ENCODE measurements at regions not wholly inside any gene's neighbourhood (a gene's known extent, or its start where the extent isn't known, plus 50 kb on each side); places are given as distances from the start of the nearest gene placed in this dataset.
"Not testable (repeated sequence)": the region's sequence is repeated elsewhere in the genome, so short reads cannot be mapped to it uniquely, and the experiment has no call there.

DNA sequence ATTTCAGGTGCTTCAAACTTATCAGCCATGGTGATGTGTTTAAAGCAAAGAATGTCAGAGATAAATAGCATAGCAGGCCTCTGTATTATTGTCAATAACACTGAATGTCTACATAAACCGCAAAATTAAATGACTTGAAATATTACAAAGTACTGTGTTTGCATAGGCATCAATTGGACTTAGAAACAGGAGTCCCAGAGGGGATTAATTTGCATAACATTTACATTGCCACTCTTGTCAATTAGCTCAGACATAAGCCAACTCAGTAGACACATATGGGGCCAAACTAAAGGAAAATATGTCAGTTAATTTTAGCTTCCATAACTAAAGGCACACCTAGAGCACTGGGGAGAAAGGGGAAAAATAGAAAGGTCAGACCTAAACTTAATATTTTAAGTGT, 814.5 kb upstream of the NEGR1 start:
- DNase-seq (ENCODE audit: low read depth), result no peak

DNA sequence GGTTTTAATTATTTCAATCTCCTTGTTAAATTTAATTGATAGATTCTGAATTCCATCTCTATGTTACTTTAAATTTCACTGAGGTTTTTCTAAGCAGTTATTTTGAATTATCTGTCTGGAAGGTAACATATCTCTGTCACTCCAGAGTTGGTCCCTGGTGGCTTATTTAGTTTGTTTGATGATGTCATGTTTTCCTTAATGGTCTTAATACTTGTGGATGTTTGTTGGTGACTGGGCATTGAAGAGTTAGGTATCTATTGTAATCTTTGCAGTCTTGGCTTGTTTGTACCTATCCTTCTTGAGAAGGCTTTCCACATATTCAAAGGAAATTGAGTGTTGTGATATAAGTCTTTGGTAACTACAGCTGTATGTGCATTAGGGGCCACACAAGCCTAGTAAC, 810.0 kb upstream of the NEGR1 start:
- DNase-seq (ENCODE audit: low read depth), result no peak

DNA sequence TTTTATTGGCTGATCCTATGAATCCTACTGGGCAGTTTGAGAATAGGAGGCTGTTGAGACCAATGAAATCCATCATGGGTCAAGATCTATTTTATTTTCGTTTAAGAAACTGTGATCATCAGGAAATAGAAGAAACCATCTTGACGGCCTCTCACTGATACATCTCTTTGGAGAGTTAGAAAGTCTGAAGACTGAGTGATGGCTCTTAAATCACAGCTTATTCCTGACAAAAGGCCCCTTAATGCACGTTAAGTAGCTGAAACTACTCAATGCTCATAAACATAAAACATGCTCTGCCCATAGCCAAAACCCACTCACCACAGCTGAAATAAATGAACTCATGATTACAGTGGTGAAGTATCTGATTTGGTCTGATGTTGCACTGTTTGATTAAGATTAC, 784.5 kb upstream of the NEGR1 start:
- no peak for DNase-seq (ENCODE audit: low read depth)

DNA sequence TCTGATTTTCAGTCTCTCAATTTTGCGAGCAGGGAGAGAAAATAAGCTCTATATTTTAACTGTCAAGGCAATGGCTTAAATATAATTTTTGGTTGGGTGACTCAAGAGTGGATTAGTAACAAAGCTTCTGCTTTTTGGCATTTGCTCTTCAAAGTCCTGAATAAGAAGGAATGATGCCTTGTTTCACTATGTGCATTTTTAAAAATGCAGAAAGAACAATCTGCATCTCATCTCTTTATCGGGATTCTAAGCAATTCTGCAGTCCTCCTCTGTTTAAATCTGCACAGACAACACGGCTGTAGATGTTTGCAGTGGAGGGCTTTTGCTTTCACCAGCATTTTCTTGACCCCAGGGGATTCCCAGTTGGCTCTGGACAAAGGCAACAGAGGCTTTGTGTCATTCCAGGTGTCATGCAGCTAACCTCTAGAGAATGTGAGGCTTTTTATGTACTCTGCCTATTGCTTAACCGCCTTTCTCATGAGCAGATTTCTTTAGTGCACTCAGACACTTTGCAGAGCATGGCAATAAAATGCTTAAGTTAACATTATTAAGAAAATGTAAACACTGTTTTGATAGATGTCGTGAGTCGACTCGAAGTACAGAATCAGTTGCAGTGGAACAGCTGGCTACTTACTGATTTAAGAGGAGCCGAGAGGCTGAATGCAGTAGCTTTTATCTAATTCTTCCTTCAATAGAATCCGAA, 783.2 kb upstream of the NEGR1 start:
- no peak for DNase-seq (ENCODE audit: low read depth)

DNA sequence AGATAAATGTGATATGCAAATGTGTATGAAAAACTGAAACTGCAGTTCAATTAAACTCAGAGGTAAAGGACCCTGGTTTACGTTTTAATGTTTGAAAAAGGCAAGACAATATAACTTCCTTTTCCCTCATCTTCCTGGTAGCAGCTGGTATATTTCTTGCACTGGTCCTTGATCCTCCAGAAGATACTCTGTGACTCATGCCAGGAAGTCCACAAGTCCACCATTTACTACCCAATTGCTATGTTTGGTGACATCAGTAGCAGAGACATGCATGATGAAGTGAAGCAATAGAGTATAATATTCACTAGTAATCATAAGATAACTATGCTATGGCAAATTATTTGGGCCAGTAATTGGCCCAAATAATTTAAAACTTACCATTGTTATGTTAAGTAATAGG, 774.5 kb upstream of the NEGR1 start:
- no peak for DNase-seq (ENCODE audit: low read depth)

DNA sequence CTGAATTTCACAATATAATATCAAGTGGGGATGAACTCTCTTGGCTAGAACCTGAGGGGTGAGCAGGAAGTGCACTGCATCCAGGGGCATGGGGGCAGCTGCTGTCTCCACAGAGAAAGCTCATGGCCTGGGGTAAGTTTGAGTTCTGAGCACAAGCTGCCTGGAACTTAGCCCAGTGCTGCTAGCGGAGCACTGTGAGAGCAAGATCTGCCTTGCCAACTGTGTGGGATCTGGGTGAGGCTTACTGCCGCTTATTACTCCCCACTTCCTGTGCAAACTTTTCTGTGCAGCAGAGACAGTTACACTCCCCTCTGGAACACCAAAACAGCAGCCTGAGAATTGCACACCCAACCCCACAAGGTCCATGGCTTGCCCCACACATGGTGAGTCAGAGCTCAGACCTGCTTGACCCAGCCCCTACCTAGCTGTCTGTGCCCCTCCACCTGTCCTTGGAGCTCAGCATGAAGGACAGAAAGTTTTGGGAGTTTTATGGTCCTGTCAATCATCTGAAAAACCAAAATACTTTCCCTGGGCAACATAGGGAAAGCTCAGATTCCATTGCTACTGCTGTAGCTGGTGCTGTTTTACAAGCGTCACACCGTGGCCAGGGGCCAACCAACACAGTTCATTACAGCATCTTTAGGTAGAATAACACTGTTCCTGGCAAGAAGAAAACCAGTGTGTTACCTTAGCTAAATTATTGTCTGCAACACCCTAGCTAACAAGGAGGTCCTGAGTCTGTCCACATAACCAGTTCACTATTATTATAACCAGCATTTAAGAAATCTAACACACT, 762.1 kb upstream of the NEGR1 start:
- DNase-seq (ENCODE audit: low read depth), result peak; percentile 4

DNA sequence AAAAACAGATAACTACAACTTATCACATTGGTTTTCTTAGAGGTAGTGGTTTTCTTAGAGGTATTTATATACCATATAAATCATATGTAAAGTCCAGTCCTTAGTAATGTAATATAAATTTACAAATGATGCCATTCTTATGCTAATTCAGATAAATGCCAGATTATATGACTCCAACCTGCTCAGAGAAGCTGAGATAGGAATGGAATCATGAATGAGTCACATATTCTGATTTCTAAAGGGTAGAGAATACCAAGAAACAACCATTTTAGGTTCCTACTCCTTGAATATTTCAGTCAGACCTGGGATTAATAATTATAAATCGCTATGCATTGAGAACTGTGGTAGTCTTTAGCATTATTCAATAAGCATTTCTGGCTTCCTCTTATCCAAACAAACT, 760.1 kb upstream of the NEGR1 start:
- no peak for DNase-seq (ENCODE audit: low read depth)

DNA sequence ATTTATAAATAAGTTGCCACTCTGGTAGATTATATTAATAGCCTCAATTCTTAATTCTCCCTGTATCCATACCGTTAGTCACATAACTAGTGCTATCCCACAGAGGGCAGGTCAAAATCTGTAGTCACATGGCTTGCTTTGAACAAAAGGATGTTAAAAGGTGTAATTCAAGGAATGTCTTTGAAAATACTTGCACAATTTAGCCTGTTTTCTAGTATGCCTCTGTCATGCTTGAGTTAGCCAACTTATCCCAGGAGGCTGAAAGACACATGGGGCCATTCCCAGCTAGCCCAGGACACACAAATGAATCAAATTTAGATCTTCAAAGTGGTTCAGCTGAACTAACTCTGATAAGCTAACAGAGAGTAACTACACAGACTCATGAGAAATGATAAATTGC, 758.5 kb upstream of the NEGR1 start:
- no peak for DNase-seq (ENCODE audit: low read depth)

DNA sequence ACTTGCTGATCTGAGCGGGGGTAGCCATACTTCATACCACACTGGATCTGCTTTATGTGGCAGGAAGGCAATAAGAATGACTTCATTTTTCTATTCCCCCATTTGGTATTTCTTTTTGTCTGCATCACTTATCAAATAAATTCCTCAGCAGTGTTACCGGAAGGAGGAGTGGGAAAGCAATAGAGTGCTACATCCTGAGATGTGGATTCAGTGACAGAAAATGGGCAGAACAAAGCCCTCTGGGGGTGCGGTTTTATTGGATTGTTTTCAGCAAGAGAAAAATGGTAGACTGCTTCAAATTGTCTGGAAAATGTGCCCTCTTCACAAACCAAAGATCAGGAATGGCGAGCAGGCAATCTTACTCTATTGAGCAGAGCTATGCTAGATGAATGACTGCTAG, 751.9 kb upstream of the NEGR1 start:
- DNase-seq (ENCODE audit: low read depth), result no peak

DNA sequence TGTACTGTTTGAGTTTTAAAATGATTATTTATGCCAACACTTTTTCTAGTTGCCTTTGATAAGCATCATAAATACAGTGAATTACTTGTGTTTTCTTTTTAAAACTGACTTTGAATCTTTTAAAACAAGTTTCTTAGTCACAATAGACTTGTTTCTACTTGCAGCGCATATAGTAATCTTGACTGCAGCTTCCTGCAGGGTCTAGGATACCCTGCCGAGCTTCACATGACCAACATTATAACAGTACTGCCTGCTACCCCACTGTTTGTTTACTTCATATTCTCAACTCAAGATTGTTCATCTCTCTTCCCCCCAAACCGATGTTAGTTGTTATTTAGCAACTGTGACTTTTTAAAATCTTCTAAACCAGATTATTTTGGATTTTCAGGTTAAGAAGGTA, 751.3 kb upstream of the NEGR1 start:
- no peak for DNase-seq (ENCODE audit: low read depth)

DNA sequence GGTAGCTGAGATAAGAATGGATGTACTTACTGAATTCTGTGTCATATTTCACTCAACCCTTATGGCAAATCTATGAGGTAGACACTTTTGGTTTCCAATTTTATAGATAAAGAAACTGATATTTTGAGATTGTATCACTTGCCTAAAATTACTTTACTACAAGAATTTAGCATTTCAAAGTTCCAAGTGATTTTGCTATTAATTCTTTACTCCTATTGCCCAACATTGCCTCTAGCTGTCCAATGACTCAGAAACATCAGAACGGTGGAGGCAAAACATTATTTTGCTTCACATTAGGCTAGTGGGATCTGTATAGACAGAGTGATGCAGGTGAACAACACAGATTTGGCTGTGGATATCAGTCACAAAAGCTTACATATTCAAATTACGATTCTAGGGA, 747.2 kb upstream of the NEGR1 start:
- DNase-seq (ENCODE audit: low read depth), result no peak

DNA sequence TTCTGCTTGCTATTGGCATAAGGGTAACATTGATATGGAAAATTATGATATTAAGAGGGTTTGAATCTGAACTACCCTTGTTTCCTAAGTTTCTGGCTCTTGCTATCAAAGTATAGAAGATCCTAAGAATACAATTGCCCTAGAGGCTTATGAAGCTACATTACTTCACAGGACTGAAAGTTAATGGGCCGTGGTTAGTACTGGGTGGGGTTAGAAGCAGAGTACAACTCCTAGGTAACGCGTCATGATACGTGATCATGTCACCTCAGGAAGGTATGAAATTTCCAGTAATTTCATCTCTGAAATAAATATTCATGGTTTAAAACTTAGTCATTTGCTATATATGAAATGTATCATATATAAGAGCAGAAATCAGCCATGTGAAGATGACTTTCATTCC, 743.8 kb upstream of the NEGR1 start:
- no peak for DNase-seq (ENCODE audit: low read depth)

DNA sequence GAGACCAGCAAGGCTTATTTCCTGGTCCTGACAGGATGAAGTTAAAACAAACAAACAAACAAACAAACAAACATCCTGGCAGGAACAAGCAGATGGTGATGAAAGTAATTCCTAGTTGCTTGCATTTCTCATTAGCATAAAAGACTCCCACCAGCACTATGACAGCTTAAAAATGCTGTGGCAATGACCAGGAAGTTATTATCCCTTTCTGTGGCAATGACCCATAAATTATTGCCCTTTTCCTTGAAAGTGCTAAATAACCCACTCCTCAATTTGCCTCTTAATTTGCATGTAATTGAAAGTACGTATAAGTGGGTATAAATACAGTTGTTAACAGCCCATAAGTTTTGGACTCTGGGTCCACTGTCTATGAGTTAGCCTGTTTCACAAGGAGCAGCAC, 727.6 kb upstream of the NEGR1 start:
- no peak for DNase-seq (ENCODE audit: low read depth)

DNA sequence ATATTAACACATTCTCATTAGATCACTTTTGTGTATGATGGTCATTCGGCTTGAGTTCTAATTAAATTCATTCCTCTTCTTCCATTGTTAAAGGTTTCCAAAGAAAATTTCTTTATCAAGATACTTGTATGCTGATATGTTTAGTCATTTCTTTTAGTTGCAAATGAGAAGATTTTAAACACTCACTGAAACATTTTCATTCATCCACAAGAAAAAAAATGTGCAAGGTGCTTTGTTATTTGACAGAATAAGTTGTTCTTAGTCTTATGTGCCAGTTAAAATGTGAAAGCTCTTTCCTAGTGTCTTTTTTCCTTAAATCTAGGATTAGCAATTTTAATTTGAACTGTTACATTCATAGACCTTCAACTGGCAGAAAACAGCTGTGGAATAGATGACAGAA, 727.0 kb upstream of the NEGR1 start:
- no peak for DNase-seq (ENCODE audit: low read depth)

DNA sequence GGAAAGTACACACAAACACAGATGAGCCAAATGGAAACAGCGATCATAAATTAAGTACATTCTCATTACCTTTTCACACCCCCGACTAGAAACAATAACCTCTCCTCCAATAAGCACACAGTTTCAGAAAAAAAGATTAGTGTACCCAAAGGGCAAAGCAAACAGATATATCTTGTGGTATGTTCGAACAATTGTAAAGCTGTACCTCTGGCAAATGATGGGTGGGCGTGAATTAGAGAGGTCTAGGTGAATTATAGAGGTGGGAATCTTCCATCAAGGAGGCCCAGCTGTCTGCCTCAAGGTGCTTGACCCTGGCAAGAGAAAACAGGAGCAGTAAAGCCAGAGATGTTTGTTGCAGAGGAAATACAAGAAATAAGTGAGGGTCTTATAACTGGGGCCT, 715.3 kb upstream of the NEGR1 start:
- no peak for DNase-seq (ENCODE audit: low read depth)

DNA sequence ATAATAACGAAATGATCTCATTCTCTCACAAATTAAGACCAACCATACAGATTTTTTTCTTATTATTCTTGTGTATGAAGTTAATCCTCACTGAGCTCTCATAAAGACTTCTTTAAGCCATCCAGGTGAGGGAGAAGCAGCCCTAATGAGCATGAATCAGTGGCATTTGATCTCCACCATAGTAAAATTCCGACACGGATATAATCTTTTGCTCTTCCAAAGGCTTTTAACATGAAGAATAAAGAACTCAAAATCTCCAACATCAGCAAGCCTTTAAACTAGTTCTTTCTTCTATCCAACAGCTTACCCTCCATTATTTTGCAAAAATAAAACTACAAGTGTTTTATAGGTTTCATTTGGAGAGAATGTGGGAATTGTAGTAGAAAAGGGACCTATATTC, 714.7 kb upstream of the NEGR1 start:
- DNase-seq (ENCODE audit: low read depth), result no peak

DNA sequence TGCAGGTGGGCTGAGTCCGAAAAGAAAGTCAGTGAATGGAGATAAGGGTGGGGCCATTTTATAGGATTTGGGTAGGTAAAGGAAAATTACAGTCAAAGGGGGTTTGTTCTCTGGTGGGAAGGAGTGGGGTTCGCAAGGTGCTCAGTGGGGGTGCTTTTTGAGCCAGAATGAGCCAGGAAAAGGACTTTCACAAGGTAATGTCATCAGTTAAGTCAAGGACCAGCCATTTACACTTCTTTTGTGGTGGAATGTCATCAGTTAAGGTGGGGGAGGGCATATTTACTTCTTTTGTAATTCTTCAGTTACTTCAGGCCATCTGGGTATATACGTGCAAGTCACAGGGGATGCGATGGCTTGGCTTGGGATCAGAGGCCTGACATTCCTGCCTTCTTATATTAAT, 705.5 kb upstream of the NEGR1 start:
- DNase-seq (ENCODE audit: low read depth), result not testable (repeated sequence)

DNA sequence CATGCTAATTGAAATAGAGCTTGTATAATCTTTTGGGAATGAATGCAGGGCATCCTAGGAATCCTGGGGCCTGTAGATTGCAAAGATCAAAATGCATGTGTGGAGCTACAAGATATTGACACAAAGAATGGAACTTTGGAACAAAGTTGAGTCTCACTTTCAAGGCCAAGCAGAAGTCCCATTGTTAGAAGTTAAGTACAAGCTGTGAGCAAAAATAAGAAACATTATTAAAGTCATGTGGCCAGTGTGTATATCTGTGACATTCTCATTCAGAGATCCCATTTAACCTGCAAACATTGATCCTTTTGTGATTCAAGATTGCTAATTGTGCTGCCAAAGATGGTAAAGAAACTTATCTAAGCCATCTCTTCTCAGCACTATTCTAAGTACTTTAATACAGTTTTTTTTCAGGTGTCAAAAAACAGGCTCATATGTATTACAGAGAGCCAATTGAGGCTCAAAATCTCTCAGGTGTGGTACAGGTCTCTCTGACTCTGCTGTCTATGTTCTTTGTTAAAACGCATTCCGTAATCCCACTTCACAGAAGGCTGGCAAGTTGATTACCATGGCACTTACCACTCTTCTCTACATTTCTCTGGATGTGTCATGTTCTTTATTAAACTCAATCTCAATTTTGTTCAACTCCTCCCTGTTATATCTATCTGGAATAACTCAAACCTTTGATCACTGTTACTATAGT, 704.4 kb upstream of the NEGR1 start:
- DNase-seq (ENCODE audit: low read depth), result no peak

DNA sequence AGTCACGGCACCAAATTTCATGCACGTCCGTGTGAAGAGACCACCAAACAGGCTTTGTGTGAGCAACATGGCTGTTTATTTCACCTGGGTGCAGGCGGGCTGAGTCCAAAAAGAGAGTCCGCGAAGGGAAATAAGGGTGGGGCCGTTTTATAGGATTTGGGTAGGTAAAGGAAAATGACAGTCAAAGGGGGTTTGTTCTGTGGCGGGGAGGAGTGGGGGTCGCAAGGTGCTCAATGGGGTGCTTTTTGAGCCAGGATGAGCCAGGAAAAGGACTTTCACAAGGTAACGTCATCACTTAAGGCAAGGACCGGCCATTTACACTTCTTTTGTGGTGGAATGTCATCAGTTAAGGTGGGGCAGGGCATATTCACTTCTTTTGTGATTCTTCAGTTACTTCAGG, 702.7 kb upstream of the NEGR1 start:
- not testable (repeated sequence) for DNase-seq (ENCODE audit: low read depth)

DNA sequence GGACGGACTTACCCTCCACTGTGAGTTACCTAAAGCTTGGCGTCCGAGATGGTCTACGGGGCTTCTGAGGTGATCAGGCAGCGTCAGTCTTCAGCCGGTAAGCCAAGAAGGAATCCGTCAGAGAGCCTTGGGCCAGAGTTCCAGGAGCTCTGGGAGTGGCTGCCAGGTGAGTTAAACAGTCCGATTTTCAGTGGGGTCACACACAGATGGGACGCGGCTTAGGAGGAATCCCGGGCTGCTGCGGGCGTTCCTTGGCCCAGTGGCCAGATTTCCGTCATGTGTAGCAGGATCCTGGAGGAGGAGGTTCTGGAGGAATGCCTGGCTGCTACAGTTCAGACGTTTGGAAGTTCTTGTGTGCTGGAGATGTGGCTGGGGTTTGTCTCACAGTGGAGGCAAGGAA, 700.7 kb upstream of the NEGR1 start:
- not testable (repeated sequence) for DNase-seq (ENCODE audit: low read depth)

DNA sequence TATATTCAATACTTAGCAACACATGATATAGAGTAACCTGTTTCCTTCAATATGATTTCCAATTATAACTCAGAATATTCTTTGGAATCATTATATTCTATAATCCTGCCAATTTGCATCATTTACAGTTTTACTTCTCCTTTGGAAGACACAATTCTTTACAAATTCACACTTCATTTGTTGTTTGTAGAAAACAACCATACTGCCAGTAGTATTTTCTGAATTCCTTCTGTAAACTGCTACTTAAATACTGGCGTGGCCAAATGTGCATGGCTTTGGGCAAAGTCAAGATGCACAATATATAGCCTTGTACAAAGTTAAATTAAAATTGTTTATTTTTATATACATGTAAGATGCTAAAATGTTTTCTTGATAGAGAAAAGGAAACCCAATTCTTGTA, 687.1 kb upstream of the NEGR1 start:
- DNase-seq (ENCODE audit: low read depth), result no peak

DNA sequence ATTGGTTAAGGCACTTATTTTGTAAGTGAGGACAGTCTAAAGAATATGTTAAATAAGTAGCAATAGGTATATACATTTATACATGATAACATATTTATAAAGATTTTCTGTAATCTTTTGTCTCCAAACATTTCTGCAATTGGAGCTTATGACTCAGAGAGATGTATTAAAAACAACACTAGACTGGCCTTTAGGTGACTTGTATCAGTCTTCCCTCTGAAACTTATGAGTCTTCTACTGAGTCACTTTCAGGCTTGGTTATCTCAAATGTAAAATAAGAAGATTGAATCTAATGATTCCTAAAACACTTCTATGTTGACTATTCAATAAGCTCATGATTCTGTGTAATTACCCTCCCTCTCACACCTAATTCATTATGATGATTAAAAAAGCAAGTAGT, 672.6 kb upstream of the NEGR1 start:
- no peak for DNase-seq (ENCODE audit: low read depth)

DNA sequence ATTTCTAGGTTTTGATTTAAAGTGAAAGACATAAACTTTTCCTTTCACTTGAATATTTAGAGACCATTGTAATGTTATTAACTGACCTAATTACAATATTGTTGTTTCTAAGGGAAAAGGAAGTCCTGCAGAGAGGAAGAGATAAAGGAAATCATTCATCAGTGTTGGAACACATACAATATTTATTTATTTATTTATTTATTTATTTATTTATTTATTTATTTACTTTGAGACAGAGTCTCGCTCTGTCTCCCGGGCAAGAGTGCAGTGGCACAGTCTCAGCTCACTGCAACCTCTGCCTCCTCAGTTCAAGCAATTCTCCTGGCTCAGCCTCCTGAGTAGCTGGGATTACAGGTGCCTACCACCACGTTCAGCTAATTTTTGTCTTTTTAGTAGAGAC, 668.6 kb upstream of the NEGR1 start:
- not testable (repeated sequence) for DNase-seq (ENCODE audit: low read depth)
